HG02642 (cell line): ENCODE measurements at regions not wholly inside any gene's neighbourhood (a gene's known extent, or its start where the extent isn't known, plus 50 kb on each side); places are given as distances from the start of the nearest gene placed in this dataset.

Experiments
- ATAC-seq: cut with Tn5 transposase; IDR thresholded peaks from one replicate; pipeline ENCODE4 v1.9.1; 2021; ENCODE audit warnings: mild to moderate bottlenecking; ENCODE audit not compliant: unreplicated experiment, poor library complexity

DNA sequence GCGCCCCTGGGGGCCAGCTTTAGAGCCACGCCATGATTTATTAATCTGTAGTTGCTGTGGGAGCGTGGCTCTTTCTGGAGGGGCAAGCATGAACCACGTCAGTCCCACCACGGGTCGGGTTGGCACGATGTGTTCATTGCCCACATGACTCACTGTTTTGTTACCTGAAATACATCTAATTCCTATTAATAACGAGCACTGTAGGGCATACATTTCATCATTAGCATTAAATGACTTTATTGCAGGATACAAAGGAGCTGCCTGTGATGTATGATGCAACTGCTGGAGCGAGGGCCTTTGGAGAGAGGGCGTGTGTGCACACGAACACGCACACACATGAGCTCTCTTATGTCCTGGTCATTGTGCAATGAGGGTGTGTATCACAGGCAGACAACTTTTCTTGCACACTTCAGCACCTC lies 127.0 kb downstream of the INHBB start:
- ATAC-seq: no peak

DNA sequence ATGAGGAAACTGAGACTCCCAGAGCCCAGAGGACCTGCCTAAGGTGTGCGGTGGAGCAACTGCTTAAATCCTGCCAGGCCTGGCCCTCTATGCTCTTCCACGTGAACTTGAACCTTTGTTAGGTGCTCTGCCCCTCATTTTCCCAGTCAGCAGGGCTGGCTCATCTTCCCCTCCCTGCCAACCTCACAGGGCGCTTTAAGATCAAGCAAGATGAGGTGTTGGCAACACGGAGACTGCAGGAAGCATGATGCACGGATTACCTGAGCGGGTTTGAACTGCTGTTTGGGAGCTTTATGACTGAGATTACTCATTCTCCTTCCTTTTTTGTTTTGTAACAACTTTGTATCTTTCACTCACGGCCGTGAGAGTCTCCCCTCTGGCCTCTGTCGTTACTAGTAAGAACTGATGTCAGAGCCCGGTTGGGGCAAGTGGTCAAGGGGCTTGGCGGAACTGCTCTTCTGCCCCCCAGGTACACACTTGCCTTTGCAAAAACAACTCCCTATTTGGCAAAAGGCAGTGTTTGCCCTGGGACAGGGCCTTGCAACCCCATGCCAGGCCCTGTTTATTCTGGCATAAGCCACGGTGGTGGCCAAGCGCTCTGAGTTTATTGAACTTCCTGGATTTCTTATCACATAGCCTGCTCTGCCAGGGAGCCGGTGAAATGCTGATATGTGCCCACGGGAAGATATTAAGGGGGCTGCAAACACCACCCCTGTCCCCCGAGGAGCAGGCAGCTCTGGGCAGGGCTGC lies 127.8 kb downstream of the INHBB start:
- no peak for ATAC-seq

DNA sequence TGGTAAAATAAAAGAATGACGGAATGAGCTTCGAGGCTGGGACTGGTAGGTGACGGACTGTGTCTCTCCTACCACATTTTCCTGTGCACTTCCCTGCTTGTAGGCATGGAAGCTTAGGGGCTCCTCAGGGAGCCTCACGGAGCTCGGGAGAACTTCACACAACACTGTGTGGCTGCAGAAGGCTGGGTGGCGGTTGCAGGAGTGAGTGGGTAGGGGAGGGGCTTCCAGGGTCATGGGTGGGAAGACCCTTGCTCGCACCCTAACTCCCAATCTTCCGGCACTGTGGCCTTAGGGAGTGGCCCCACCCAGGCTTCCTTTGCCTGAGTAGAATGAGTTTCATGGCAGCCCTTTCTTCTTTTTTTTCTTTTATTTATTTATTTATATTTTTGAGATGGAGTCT lies 128.6 kb downstream of the INHBB start:
- no peak for ATAC-seq

DNA sequence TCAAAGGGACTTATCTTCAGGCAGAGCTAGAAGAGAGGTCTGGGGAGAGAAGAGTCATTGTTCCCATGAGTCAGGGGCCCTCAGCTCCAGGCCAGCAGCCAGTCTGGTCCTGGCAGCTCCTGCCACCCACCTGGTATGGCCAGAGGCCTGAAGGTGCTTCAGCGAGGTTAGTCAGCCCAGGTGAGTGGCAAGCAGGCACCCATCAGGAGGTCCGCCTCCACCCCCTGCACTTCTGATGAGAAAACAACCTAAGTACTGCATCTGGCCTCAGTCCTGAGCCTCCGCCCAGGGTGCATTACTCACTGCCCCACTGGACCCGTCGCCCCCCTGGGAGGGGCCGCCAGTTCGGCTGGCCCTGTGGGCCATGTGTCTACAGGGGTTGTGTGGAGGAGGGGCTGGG lies 130.2 kb downstream of the INHBB start:
- no peak for ATAC-seq

DNA sequence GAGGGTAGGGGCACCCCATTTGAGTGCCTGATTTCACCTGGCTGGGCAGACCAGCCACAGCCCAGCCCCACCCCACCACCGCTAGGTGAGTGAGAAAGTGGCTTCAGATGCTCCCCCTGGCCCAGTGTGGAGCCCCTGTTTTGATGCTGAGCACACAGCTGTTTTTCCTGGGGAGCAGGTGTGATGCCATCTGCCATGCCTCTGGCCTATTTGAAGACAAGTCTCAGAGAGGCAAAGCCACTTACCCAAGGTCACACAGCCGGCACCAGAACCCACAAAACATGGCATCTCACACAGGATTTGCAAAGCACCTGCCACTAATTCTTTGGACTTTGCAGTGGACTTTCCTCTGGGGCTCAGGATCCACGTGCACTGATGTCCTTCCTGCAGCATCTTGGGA lies 131.3 kb downstream of the INHBB start:
- no peak for ATAC-seq

DNA sequence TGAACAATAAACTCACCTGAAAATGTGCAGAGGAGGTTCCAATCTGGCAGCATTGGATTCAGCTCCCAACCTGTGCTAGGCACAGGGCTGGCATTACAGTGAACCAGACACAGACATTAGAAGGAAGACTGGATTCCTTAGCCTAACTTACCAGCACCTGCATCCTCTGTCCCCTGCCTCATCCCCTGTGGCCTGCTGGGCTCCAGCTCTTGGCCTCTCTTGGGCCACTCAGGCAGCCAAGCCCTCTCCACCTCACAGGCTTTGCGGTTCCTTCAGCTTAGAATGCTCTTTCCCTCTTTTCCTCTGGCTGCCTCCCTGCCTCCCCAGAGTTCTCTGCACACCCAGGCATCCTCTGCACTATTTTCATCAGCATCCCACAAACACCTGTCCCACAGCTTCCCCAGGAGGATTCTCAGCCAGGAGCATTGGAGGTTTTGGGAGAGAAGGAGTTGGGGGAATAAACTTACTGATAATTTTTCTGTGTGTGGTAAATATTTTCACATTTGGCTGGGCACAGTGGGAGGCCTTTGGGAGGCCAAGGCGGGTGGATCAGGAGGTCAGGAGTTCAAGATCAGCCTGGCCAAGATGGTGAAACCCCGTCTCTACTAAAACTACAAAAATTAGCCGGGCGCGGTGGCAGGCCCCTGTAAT lies 132.0 kb downstream of the INHBB start:
- no peak for ATAC-seq

DNA sequence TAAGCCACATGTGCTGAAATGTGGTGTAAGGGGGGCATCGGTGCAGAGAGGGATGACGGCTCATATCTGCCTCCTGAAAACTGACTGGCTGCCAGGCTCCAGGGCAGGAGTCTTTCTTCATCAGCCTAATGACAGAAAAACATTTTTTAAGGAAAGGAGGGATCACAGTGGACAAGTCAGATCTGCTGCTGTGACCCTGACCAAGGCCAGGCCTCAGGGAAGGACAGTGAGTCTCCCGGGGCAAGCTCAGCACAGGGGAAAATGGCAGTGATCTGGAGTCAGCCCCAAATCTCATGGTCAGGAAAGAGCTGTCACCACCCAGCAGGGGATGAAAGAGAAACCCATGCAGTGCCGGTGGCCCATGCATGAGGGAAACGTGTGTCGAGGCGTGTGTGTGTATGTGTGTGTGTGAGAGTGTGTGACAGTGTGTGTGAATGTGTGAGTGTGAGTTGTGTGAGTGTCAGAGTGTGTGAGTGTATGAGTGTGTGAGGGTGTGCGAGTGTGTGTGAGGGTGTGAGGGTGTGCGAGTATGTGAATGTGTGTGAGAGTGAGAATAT lies 134.5 kb downstream of the INHBB start:
- no peak for ATAC-seq

DNA sequence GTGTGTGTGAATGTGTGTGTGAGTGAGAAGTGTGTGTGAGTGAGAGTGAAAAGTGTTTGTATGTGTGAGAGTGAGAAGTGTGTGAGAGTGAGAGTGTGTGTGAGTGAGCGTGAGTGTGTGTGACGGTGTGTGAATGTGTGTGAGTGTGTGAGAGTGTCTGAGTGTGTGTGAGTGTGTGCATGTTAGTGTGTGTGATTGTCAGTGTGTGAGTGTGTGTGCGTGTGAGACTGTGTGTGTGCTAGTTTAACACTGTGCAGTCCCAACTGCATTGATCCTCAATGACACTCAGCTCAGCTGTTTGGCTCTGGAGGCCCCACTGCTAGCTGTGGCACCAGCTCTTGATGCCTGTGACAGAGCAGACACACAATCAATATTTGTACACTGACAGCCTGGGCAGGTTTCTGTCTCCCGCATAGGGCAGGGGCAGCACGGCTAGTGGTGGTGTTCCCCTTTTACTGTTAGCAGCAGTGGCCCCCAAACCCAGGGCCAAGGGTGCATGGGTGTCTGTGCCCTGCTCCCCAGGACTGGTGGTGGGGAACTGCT lies 135.0 kb downstream of the INHBB start:
- ATAC-seq: no peak

DNA sequence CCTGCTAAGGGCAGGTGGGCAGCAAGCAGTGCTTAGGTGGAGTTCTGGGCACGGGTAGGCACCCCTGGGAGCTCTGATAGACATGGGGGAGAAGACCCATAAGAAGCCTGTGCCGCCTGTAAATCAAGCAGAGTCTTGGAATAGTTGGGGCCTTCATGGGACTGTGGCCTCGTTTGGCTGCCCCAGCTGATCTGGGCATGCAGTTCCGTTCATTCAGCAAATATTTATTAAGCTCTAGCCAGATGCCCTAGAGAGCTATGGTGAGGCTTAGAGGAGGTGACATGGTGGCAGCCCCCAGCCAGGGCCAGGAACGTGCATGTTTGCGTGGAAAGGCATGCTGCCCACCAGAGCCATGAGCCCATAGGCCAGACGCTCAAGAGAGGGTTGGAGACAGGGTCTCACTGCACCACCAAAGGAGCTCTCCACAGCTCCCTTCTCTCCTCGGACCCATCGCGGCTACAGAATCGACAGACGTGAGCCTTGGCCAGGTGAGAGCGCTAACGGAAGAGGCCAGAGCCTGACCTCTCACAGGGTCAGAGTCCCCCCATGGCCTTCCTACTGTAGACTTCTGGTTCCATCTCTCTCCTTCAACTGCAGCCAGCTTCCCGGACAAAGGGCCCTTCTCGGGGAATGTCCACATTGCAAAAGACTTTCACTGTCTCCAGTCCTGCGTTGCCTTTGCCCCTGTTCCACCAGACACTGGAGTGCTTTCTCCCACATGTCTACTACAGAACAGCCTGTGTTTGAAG lies 135.7 kb downstream of the INHBB start:
- no peak for ATAC-seq

DNA sequence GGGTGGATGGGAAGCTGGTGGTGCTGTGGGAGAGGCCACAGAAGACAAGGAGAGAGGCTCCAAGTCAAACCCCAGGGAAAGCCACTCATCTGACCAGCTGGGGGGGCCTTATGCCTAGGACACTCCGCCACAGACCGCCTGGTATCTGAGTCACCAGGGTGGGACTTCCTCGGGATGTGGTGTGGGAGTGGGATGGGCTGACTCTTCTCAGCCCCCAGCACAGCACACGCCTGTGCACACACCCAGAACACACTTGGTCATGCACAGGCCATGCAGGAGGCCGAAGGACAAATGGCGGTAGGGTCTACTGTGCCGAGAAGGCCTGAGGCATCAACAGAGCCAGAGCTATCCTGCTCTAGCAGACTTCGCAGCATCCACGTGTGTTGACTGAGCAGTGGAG lies 136.4 kb downstream of the INHBB start:
- no peak for ATAC-seq

DNA sequence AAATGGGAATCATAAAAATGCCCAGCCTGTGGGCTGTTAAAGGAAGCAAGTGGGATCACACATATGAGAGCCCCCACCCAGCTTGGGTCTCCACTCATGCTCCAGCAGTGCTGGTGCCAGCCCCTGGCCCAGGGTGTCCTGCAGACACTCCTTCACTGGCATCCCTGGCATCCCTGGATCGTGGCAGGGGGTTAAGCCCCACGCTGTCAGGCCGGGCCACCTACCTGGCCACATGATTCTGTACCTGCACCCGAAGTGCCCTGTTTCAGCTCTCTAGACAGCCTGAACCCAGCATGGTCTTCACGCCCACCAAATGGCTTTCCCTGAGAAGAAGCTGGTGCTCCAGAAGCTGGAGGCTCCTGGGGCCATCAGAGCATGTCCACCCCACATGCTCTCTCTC lies 137.4 kb downstream of the INHBB start:
- no peak for ATAC-seq

DNA sequence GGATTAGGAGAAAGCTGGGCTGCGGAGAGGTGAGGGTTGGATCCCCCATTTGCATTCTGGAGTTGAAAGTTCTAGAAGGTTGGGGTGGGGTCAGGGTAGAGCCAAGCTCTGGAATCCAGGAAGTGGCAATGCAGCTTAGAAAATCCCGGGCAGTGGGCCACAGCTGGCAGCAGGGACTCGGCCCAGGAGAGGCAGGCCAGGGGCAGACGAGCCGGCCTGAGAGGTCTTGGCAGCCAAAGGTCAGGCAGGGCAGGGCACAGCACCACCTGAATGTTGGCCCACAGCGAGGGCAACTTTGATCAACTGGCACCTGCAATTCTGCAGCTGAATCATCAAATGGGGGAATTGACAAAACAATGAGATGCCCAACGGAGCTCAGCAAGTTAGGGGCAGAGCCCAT lies 139.2 kb downstream of the INHBB start:
- ATAC-seq: no peak

DNA sequence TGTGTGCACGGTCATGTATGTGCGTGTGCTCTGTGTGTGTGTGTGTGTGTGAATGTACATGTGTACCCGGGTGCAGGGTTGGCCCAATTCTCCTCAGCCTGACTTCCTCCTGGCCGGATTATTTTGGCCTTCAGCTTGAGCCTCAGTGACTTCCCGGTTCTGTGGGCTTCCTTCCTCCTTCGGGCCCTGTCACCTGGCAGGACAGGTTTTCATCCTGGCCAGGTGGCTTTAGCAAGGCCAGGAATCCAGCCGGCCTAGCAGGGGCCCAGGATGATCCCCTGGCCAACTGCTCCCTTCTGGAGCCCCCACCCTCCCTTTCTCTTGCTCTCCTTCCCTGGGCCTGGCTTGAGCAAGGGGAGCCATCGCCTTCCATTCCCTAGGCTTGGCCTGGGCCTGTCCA lies 140.5 kb downstream of the INHBB start:
- ATAC-seq: no peak

DNA sequence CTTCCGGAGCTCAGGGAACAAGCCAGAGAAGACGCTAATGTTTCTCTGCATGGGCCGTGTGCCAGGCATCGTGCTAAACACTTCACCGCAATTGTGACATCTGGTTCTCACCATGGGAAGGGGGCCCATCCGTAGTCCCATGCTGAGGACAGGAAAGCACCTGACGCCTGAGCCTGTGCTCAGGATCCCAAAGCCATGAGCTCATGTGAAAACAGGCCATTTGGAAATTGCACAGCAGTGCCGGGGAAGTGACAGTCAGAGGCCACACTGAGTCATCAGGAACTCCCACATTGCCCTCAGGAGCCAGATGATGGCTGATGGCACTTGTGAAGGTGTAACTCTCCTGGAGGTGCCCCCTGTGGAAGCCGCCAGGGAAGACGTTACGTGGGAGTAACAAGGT lies 141.0 kb downstream of the INHBB start:
- ATAC-seq: no peak

DNA sequence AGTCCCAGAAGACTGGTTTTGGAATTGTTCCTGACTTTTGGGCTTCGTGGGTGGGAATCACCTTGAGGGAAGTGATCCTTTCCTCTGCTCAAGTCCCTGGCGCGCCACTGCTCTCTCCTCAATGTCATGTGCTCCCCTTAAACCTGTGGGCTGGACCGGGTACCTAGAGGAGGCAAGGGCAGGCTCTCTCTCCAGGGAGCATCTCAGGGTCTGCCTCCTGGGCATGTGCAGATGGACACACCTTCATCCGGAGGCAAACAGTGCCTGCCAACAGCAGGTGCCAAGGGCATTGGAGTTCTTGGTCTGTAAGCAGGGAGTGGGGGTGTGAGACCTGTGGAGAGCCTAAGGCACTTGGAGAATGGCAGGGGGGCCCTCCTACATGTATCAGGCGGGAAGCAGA lies 142.6 kb downstream of the INHBB start:
- no peak for ATAC-seq

DNA sequence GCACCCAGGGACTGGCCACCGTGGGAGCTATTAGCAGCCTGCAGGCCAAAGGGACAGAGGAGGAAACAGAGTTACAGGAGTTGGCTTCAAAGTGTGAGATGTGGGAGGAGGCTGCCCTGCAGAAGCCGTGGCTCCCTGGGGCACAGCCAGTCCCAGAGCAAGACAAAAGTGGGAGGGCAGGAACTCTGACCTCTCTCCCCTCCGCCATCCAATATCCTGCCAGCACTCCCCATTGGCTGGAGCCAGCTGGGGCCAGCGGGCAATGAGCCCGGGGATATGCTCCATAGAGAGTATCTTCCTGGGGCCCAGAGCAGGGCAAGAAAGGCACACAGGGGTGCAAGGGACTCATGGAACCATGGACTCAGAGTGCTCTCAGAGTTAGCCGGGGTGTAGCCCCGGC lies 143.1 kb downstream of the INHBB start:
- no peak for ATAC-seq

DNA sequence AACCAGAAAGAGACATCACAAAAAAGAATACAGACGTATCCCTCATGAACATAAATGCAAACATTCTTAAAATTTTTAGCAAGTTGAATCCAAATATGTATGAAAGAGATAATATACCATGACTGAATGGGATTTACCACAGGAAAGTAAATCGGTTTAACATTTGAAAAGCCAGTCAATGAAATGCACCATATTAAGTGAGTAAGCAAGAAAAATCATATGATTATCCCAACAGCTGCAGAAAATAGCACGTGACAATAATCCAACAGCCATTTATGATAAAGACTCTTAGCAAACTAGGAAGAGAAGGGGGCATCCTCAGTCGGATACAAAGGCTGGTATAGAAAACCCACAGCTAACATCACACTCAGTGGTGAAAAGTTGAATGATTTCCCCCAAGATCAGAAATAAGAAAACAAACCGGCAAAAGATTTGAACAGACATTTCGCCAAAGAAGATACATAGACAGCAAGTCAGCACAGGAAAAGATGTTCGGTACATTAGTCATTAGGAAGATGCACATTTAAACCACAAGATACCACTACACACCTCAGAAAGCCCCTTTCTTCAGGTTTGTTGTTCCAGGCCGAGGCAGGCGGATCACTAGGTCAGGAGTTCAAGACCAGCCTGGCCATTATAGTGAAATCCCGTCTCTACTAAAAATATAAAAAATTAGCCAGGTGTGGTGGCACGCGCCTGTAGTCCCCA lies 144.3 kb downstream of the INHBB start:
- no peak for ATAC-seq

DNA sequence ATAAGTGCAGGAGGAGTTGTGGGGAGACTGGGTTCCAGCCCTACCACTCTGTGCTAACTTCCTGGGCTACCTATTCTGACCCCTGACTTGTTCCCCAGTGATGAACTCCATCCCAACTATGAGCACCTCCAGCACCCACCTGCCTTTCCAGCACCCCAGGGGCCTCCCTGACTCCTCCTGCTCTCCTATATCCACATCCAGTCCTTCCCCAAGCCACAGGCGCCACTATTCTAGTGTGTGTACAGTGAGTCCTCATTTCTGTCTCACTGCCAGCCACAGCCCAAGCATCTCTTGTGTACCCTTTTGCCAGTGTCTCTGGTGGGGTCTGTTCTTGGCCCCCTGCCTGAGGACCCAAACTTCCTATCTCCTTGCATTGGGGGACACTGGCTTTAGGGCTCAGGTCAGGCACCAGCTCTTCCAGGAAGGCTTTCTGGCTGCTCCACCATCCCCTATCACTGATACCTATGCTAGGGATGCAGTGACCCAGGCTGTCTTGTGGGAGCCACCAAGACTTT lies 145.2 kb downstream of the INHBB start:
- no peak for ATAC-seq

DNA sequence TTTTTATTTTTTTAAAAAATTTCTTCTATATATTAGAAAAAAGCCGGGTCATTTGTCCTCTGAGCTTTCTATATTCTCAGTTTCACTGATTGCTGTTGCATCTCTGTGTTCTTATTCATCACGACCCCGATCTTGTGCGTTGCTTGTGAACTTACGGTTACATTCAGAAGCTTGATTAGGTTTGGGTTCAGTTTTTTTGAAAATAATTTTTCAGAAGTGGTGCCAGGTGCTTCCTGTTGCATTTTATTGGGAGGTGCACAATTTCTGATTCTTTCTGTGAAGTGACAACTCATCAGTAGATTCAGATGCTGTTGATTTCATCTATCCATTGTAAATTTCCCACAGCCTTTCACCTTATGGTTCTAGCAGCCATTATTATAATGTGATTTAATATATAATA lies 147.3 kb downstream of the INHBB start:
- no peak for ATAC-seq

DNA sequence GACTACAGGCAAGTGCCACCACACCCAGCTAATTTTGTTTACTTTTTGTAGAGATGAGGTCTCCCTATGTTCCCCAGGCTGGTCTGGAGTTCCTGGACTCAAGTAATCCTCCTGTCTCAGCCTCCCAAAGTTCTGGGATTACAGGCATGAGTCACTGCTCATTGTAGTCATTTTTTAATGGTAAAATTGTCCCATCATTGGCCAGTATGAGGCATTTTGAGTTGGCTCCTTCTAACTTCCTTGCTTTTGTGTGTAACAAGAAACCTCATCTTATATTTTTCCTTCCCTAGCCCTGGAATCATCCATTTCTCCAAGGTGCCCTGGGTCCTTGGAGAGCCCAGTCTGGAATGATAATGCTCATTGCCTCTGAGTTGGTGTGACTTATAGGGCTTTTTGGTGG lies 148.5 kb downstream of the INHBB start:
- no peak for ATAC-seq
